OCI-LY3 (cell line): ENCODE measurements at regions not wholly inside any gene's neighbourhood (a gene's known extent, or its start where the extent isn't known, plus 50 kb on each side); places are given as distances from the start of the nearest gene placed in this dataset.

Experiments used
- CTCF ChIP-seq: fragments of 200-600, 300-600 bp; sonication (generic); IDR thresholded peaks from 2 replicates; pipeline ENCODE4 v1.5.1; 2014; ENCODE audit warnings: antibody characterized with exemption, low read length, low read depth
- EZH2phosphoT487 ChIP-seq: fragments of 200-600 bp; shearing (Covaris generic); IDR thresholded peaks from 2 replicates; pipeline ENCODE4 v1.6.1; 2018; ENCODE audit warnings: antibody characterized with exemption, mixed run types, low read depth

GRCh38 chr5:60335913-60336312 is 364.1 kb downstream of the DEPDC1B start:
- TF ChIP-seq CTCF (no peak), EZH2phosphoT487 (no peak)
